LNCaP clone FGC (cell line): ENCODE measurements at regions not wholly inside any gene's neighbourhood (a gene's known extent, or its start where the extent isn't known, plus 50 kb on each side); places are given as distances from the start of the nearest gene placed in this dataset.

Source experiments
- DNase-seq: peaks from one replicate; pipeline ENCODE4 v3.0.0-alpha.2; 2011; ENCODE audit warnings: low read depth
- H3K4me3 ChIP-seq: 2 replicates; pipeline ENCODE4 v1.5.1; 2011; ENCODE audit warnings: mild to moderate bottlenecking, low read depth, low read length, control low read depth
- CTCF ChIP-seq: IDR thresholded peaks from 2 replicates; pipeline ENCODE4 v1.5.1; 2012; ENCODE audit warnings: mild to moderate bottlenecking; ENCODE audit not compliant: control insufficient read depth, insufficient read depth; ENCODE audit errors: extremely low read depth

GRCh38 chr4:13243152-13243551 lies 241.0 kb downstream of the RAB28 start:
- H3K4me3 ChIP-seq, result no peak overlapping the region
- TF ChIP-seq CTCF, result no peak
- DNase-seq, result no peak

GRCh38 chr4:13240066-13240465 lies 244.1 kb downstream of the RAB28 start:
- no peak for DNase-seq
- no peak for TF ChIP-seq CTCF

GRCh38 chr4:13238936-13239335 lies 245.2 kb downstream of the RAB28 start:
- DNase-seq, result no peak
- no peak for TF ChIP-seq CTCF
- H3K4me3 ChIP-seq, result no peak overlapping the region

More at GRCh38 chr4:13240066-13240465, 244.1 kb downstream of the RAB28 start:
- H3K4me3 ChIP-seq, result no peak overlapping the region

GRCh38 chr4:13236485-13236884 lies 247.7 kb downstream of the RAB28 start:
- DNase-seq, result no peak
- no peak for TF ChIP-seq CTCF
- no peak overlapping the region for H3K4me3 ChIP-seq

- TF ChIP-seq CTCF, result no peak
- H3K4me3 ChIP-seq, result no peak overlapping the region
- no peak for DNase-seq
Observed at GRCh38 chr4:13233755-13234154, 250.4 kb downstream of the RAB28 start.

- no peak overlapping the region for H3K4me3 ChIP-seq
- no peak for DNase-seq
- no peak for TF ChIP-seq CTCF
Observed at GRCh38 chr4:13219971-13220370, 264.2 kb downstream of the RAB28 start.

GRCh38 chr4:13218326-13218958 lies 265.7 kb downstream of the RAB28 start:
- DNase-seq, result no peak
- no peak for TF ChIP-seq CTCF
- H3K4me3 ChIP-seq, result no peak overlapping the region
